ENCODE measurements at regions not wholly inside any gene's neighbourhood (a gene's known extent, or its start where the extent isn't known, plus 50 kb on each side); places are given as distances from the start of the nearest gene placed in this dataset.
A peak's percentile ranks its signal among the peaks of the same experiment; 100 is the strongest.

- DNase-seq, result no peak
These were observed 373.3 kb upstream of the RBMS3 start for GRCh38 chr3:28907616-28908015.

- no peak for DNase-seq
These were observed 368.6 kb upstream of the RBMS3 start for GRCh38 chr3:28912120-28912885.

- DNase-seq, result peak; percentile 32
These were observed 364.9 kb upstream of the RBMS3 start for GRCh38 chr3:28915741-28916500.

GRCh38 chr3:28916713-28917499 is 364.0 kb upstream of the RBMS3 start:
- DNase-seq, result peak; percentile 36

GRCh38 chr3:28917895-28918475 is 362.9 kb upstream of the RBMS3 start:
- no peak for DNase-seq

- no peak for DNase-seq
These were observed 358.5 kb upstream of the RBMS3 start for GRCh38 chr3:28922376-28922775.

- no peak for DNase-seq
These were observed 356.9 kb upstream of the RBMS3 start for GRCh38 chr3:28923994-28924393.

- peak; percentile 0 for DNase-seq
These were observed 356.0 kb upstream of the RBMS3 start for GRCh38 chr3:28924744-28925360.

- no peak for DNase-seq
These were observed 347.5 kb upstream of the RBMS3 start for GRCh38 chr3:28933337-28933736.

GRCh38 chr3:28934126-28934813 is 346.6 kb upstream of the RBMS3 start:
- no peak for DNase-seq

- no peak for DNase-seq
These were observed 345.7 kb upstream of the RBMS3 start for GRCh38 chr3:28935146-28935545.

- DNase-seq, result no peak
These were observed 344.7 kb upstream of the RBMS3 start for GRCh38 chr3:28936154-28936553.

GRCh38 chr3:28940530-28940929 is 340.3 kb upstream of the RBMS3 start:
- no peak for DNase-seq

- no peak for DNase-seq
These were observed 339.9 kb upstream of the RBMS3 start for GRCh38 chr3:28940994-28941393.

- no peak for DNase-seq
These were observed 333.8 kb upstream of the RBMS3 start for GRCh38 chr3:28947061-28947460.

GRCh38 chr3:28947751-28948150 is 333.1 kb upstream of the RBMS3 start:
- no peak for DNase-seq

- no peak for DNase-seq
These were observed 332.2 kb upstream of the RBMS3 start for GRCh38 chr3:28948685-28949084.

- peak; percentile 22 for DNase-seq
These were observed 331.3 kb upstream of the RBMS3 start for GRCh38 chr3:28949580-28949979.

GRCh38 chr3:28950614-28951013 is 330.3 kb upstream of the RBMS3 start:
- no peak for DNase-seq

- DNase-seq, result no peak
These were observed 328.9 kb upstream of the RBMS3 start for GRCh38 chr3:28951772-28952556.

- no peak for DNase-seq
These were observed 322.2 kb upstream of the RBMS3 start for GRCh38 chr3:28958656-28959055.

All from DMS53 (cell line).